ENCODE measurements at regions not wholly inside any gene's neighbourhood (a gene's known extent, or its start where the extent isn't known, plus 50 kb on each side); places are given as distances from the start of the nearest gene placed in this dataset.

GRCh38 chr3:185311991-185312390 is 50.9 kb upstream of the MAP3K13 start:
- Histone ChIP-seq H3K27me3 (ENCODE audit: insufficient read depth, poor library complexity, severe bottlenecking) (no peaks in the 10 kb centered on the region), H3K36me3 (ENCODE audit: low read depth) (no peaks in the 10 kb centered on the region; the same call in 1 of the 2 replicates), H3K4me3 (ENCODE audit: severe bottlenecking) (no peak overlapping the region), H3K4me1 (ENCODE audit: insufficient read depth, poor library complexity, severe bottlenecking) (peaks cover 9% of the 10 kb centered on the region), H3K9me3 (ENCODE audit: severe bottlenecking) (peaks cover 1% of the 10 kb centered on the region), H3K27ac (ENCODE audit: poor library complexity, severe bottlenecking) (no peak overlapping the region)
- no peak for DNase-seq (ENCODE audit: low spot score)
- ATAC-seq (ENCODE audit: low read depth), result no peak
- no peak for TF ChIP-seq CTCF (IDR thresholded peaks at IDR 0.05; ENCODE audit: poor library complexity, severe bottlenecking)
